Neuronal stem cell (in vitro differentiated cells): ENCODE measurements at regions not wholly inside any gene's neighbourhood (a gene's known extent, or its start where the extent isn't known, plus 50 kb on each side); places are given as distances from the start of the nearest gene placed in this dataset.

ENCODE experiments used
- DNase-seq: peaks from one replicate; pipeline ENCODE4 v3.0.0-alpha.2; 2013; ENCODE audit warnings: low spot score
- H2AFZ ChIP-seq: one replicate; pipeline ENCODE4 v1.6.1; 2013; ENCODE audit warnings: mild to moderate bottlenecking, low read length, inconsistent platforms
- H2AK5ac ChIP-seq: 2 replicates; pipeline ENCODE4 v1.6.1; 2013; ENCODE audit warnings: low read depth, mild to moderate bottlenecking, inconsistent platforms, low read length, moderate library complexity, mixed read lengths
- H2BK120ac ChIP-seq: 2 replicates; pipeline ENCODE4 v1.6.1; 2013; ENCODE audit warnings: low read depth, mild to moderate bottlenecking, inconsistent platforms, low read length, moderate library complexity, mixed read lengths
- H2BK12ac ChIP-seq: one replicate; pipeline ENCODE4 v1.6.1; 2013; ENCODE audit warnings: low read length, inconsistent platforms
- H2BK15ac ChIP-seq: 2 replicates; pipeline ENCODE4 v1.6.1; 2013; ENCODE audit warnings: mild to moderate bottlenecking, low read length, inconsistent platforms, mixed read lengths
- H2BK5ac ChIP-seq: one replicate; pipeline ENCODE4 v1.6.1; 2013; ENCODE audit warnings: inconsistent platforms, mild to moderate bottlenecking, low read length, moderate library complexity
- H3K14ac ChIP-seq: one replicate; pipeline ENCODE4 v1.6.1; 2013; ENCODE audit warnings: low read length, inconsistent platforms
- H3K18ac ChIP-seq: 2 replicates; pipeline ENCODE4 v1.6.1; 2013; ENCODE audit warnings: low read length, inconsistent platforms
- H3K23ac ChIP-seq: 2 replicates; pipeline ENCODE4 v1.6.1; 2013; ENCODE audit warnings: low read depth, mild to moderate bottlenecking, mixed read lengths, low read length, inconsistent platforms; ENCODE audit not compliant: poor library complexity
- H3K27ac ChIP-seq: replicated peaks from 3 replicates; pipeline ENCODE4 v1.5.1; 2013; ENCODE audit warnings: low read length, inconsistent platforms
- H3K27me3 ChIP-seq, 3 experiments: 2 replicates each; pipeline ENCODE4 v1.6.1; 2013; ENCODE audit warnings: low read length in 3 of 3, mild to moderate bottlenecking in 2 of 3, inconsistent platforms in 1 of 3, low read depth in 1 of 3, mixed read lengths in 1 of 3, moderate library complexity in 1 of 3; ENCODE audit not compliant: control insufficient read depth in 3 of 3, insufficient read depth in 3 of 3
- H3K36me3 ChIP-seq, 2 donors: replicated peaks in 1 of 2; 2 replicates each; pipeline ENCODE4 v1.6.1; 2013; ENCODE audit warnings: low read length in 2 of 2; ENCODE audit not compliant: control insufficient read depth in 2 of 2, insufficient read depth in 2 of 2
- H3K4ac ChIP-seq: 2 replicates; pipeline ENCODE4 v1.6.1; 2013; ENCODE audit warnings: inconsistent platforms, mild to moderate bottlenecking, low read length, moderate library complexity
- H3K4me1 ChIP-seq, 2 donors: 1 replicate in 1 of 2; 2 replicates in 1 of 2; pipeline ENCODE4 v1.6.1; 2013; ENCODE audit warnings: low read length in 2 of 2, low read depth in 1 of 2; ENCODE audit not compliant: control insufficient read depth in 2 of 2, insufficient read depth in 1 of 2
- H3K4me2 ChIP-seq: one replicate; pipeline ENCODE4 v1.6.1; 2013; ENCODE audit warnings: mild to moderate bottlenecking, low read length, inconsistent platforms; ENCODE audit not compliant: insufficient read depth, poor library complexity, severe bottlenecking
- H3K4me3 ChIP-seq, 2 donors: 2 replicates each; pipeline ENCODE4 v1.5.1; 2013; ENCODE audit warnings: low read length in 2 of 2, mild to moderate bottlenecking in 2 of 2, inconsistent platforms in 1 of 2, moderate library complexity in 1 of 2
- H3K79me1 ChIP-seq: one replicate; pipeline ENCODE4 v1.6.1; 2013; ENCODE audit warnings: low read depth, mild to moderate bottlenecking, inconsistent platforms, low read length, moderate library complexity
- H3K9ac ChIP-seq: one replicate; pipeline ENCODE4 v1.6.1; 2013; ENCODE audit warnings: mild to moderate bottlenecking, low read depth, low read length, inconsistent platforms; ENCODE audit not compliant: poor library complexity
- H3K9me3 ChIP-seq, 2 donors: replicated peaks in 1 of 2; 2 replicates each; pipeline versions ENCODE3 to v1.6.1; 2013; ENCODE audit warnings: low read length in 2 of 2, mild to moderate bottlenecking in 2 of 2, inconsistent platforms in 1 of 2, low read depth in 1 of 2, mixed read lengths in 1 of 2, moderate library complexity in 1 of 2; ENCODE audit not compliant: control insufficient read depth in 2 of 2, insufficient read depth in 1 of 2
- H4K8ac ChIP-seq: one replicate; pipeline ENCODE4 v1.6.1; 2013; ENCODE audit warnings: low read depth, mild to moderate bottlenecking, inconsistent platforms, low read length, moderate library complexity
- H4K91ac ChIP-seq: one replicate; pipeline ENCODE4 v1.6.1; 2013; ENCODE audit warnings: low read length, low read depth, mild to moderate bottlenecking, inconsistent platforms; ENCODE audit not compliant: poor library complexity
- WGBS, 2 donors: extraction: QIAGEN DNeasy Blood & Tissue Kit; methylation state at CpG; one replicate each; pipeline ENCODE4 v1.1.7; 2013; ENCODE audit warnings: missing lambda C conversion rate in 2 of 2, mixed read lengths in 1 of 2; ENCODE audit not compliant: insufficient read length in 2 of 2, insufficient replicate concordance in 1 of 2; ENCODE audit errors: extremely low coverage in 2 of 2; 5-methylcytosine and 5-hydroxymethylcytosine counted together

GRCh38 chr17:14712611-14713021 lies 411.7 kb downstream of the HS3ST3B1 start:
- no peak overlapping the region for H3K4me3 ChIP-seq
- H2AFZ ChIP-seq: no peak overlapping the region
- no peak overlapping the region for H4K8ac ChIP-seq
- no peaks in the 10 kb centered on the region for H3K27me3 ChIP-seq
- H3K4me2 ChIP-seq: no peak overlapping the region
- H3K79me1 ChIP-seq: no peaks in the 10 kb centered on the region
- no peak overlapping the region for H4K91ac ChIP-seq
- no peak overlapping the region for H2BK15ac ChIP-seq
- no peaks in the 10 kb centered on the region for H3K4me1 ChIP-seq
- no peak overlapping the region for H3K9ac ChIP-seq
- no peak overlapping the region for H3K4ac ChIP-seq
- no peaks in the 10 kb centered on the region for H3K9me3 ChIP-seq
- H2BK120ac ChIP-seq: no peak overlapping the region
- H2AK5ac ChIP-seq: no peak overlapping the region
- no peak overlapping the region for H3K23ac ChIP-seq
- no peak overlapping the region for H3K14ac ChIP-seq
- H3K27ac ChIP-seq: no peak overlapping the region
- H2BK5ac ChIP-seq: no peak overlapping the region
- H2BK12ac ChIP-seq: no peak overlapping the region
- no peak overlapping the region for H3K18ac ChIP-seq
- no peak for DNase-seq
- no peaks in the 10 kb centered on the region for H3K36me3 ChIP-seq
- no CpG with 5 or more reads among the region's 1 CpG for WGBS, 2 donors

GRCh38 chr17:14704121-14704520 lies 403.2 kb downstream of the HS3ST3B1 start:
- Histone ChIP-seq H2BK120ac (no peak overlapping the region), H3K9ac (no peak overlapping the region), H3K4me3 (no peak overlapping the region), H3K27me3 (no peaks in the 10 kb centered on the region), H3K36me3 (no peaks in the 10 kb centered on the region), H2BK15ac (no peak overlapping the region), H4K91ac (no peak overlapping the region), H3K18ac (no peak overlapping the region), H3K4me2 (no peak overlapping the region), H3K79me1 (no peaks in the 10 kb centered on the region), H3K23ac (no peak overlapping the region), H2BK12ac (no peak overlapping the region), H2AK5ac (no peak overlapping the region), H2AFZ (no peak overlapping the region), H3K4me1 (peaks cover 5 to 9% of the 10 kb centered on the region in 2 donors), H2BK5ac (no peak overlapping the region), H4K8ac (no peak overlapping the region), H3K4ac (no peak overlapping the region), H3K9me3 (peaks cover 2 to 14% of the 10 kb centered on the region in 2 donors), H3K27ac (no peak overlapping the region), H3K14ac (no peak overlapping the region)
- DNase-seq: no peak
- WGBS, 2 donors: no CpG with 5 or more reads among the region's 6 CpGs

GRCh38 chr17:14701886-14702285 lies 401.0 kb downstream of the HS3ST3B1 start:
- Histone ChIP-seq H3K4me2 (no peak overlapping the region), H3K9ac (no peak overlapping the region), H2BK5ac (no peak overlapping the region), H3K4me1 (peaks cover 10 to 11% of the 10 kb centered on the region in 2 donors), H3K23ac (no peak overlapping the region), H3K4ac (no peak overlapping the region), H3K36me3 (no peaks in the 10 kb centered on the region), H3K27ac (no peak overlapping the region), H4K91ac (no peak overlapping the region), H3K9me3 (peaks cover 2 to 14% of the 10 kb centered on the region in 2 donors), H3K79me1 (no peaks in the 10 kb centered on the region), H2BK12ac (no peak overlapping the region), H2AFZ (no peak overlapping the region), H3K14ac (no peak overlapping the region), H3K27me3 (no peaks in the 10 kb centered on the region), H2BK15ac (no peak overlapping the region), H3K18ac (no peak overlapping the region), H2AK5ac (no peak overlapping the region), H4K8ac (no peak overlapping the region), H3K4me3 (no peak overlapping the region), H2BK120ac (no peak overlapping the region)
- DNase-seq: no peak
- no CpG with 5 or more reads among the region's 1 CpG for WGBS, 2 donors

- Histone ChIP-seq H3K27me3 (no peaks in the 10 kb centered on the region), H2AK5ac (no peak overlapping the region), H3K27ac (peak overlapping the region; percentile 10), H3K9ac (no peak overlapping the region), H3K14ac (no peak overlapping the region), H3K4me2 (no peak overlapping the region), H4K91ac (no peak overlapping the region), H3K18ac (no peak overlapping the region), H3K36me3 (no peaks in the 10 kb centered on the region), H2BK5ac (no peak overlapping the region), H2BK120ac (no peak overlapping the region), H3K79me1 (no peaks in the 10 kb centered on the region), H2BK12ac (no peak overlapping the region), H4K8ac (no peak overlapping the region), H3K4ac (no peak overlapping the region), H2BK15ac (no peak overlapping the region), H2AFZ (peak overlapping the region; percentile 56), H3K23ac (no peak overlapping the region), H3K4me3 (no peak overlapping the region), H3K9me3 (peaks cover 0 to 10% of the 10 kb centered on the region in 2 donors), H3K4me1 (peaks cover 10 to 11% of the 10 kb centered on the region in 2 donors)
- no CpG with 5 or more reads among the region's 1 CpG for WGBS, 2 donors
- DNase-seq: peak; percentile 50
Measured at GRCh38 chr17:14699574-14700185, 398.8 kb downstream of the HS3ST3B1 start.
